ENCODE measurements at regions not wholly inside any gene's neighbourhood (a gene's known extent, or its start where the extent isn't known, plus 50 kb on each side); places are given as distances from the start of the nearest gene placed in this dataset.

DNA sequence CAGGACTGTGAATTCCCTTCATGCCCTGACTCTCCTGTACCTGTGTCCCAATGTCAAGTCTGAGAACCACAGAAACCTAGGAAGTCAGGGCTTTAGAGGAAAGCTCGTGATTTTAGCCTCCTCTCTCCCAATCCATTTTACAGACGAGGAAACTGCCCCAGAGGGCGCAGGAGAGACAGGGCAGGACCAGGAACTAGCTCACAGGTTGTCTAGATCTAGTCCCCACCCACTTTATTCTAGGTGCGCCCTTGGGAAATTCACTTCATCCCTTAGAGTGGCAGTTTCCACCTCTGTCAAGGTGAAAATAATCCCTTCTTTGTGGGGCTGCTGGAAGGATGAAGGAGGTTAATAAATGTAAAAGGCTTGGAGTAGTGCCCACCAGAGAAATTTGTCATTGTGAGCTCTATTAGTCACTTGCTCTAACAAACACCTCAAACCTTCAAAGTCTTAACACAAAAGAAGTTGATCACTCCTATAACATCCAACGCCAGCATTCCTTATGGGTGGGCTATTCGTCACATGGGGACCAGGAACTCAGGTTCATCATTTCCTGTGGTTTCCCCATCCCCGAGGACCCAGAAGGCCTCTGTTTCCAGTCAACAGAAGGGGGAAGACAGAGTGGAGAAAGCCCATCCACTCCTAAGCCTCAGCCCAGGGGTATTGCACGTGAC, 282.3 kb downstream of the XXYLT1 start:
- Mint-ChIP-seq H3K36me3 (ENCODE audit: low read depth) (no peaks in the 10 kb centered on the region), H3K4me1 (ENCODE audit: low read depth) (no peaks in the 10 kb centered on the region), H3K9me3 (no peaks in the 10 kb centered on the region), H3K27me3 (ENCODE audit: low read depth) (peaks cover 11% of the 10 kb centered on the region), H3K27ac (no peak overlapping the region), H3K4me3 (no peak overlapping the region)
- no peak for DNase-seq
- CTCF ChIA-PET = no interaction called here
- intact Hi-C loops (cut with micrococcal nuclease) = no loop called here

DNA sequence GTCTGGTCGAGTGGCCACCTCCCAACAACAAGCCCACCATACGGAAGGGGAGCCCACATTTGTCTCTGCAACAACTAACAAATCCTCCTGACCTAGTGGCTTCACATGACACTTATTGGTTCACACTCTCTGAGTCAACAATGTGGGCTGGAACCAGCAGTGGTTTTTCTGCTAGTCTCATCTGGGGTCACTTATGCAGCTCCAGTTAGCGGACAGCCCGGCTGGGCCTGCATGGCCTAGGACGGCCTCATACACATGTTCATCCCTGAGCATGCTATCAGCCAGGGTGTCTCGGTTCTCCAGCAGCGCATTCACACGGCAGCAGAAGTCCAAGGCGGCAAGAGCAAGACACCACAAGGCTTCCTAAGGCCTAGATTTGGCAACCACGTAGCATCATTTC, 281.7 kb downstream of the XXYLT1 start:
- no peak for DNase-seq
- H3K9me3 Mint-ChIP-seq = no peaks in the 10 kb centered on the region
- no peaks in the 10 kb centered on the region for H3K4me1 Mint-ChIP-seq (ENCODE audit: low read depth)
- H3K36me3 Mint-ChIP-seq (ENCODE audit: low read depth) = no peaks in the 10 kb centered on the region
- H3K4me3 Mint-ChIP-seq = no peak overlapping the region
- no peak overlapping the region for H3K27ac Mint-ChIP-seq
- H3K27me3 Mint-ChIP-seq (ENCODE audit: low read depth) = peaks cover 10% of the 10 kb centered on the region
- intact Hi-C loops (cut with micrococcal nuclease) = no loop called here
- CTCF ChIA-PET = no interaction called here

DNA sequence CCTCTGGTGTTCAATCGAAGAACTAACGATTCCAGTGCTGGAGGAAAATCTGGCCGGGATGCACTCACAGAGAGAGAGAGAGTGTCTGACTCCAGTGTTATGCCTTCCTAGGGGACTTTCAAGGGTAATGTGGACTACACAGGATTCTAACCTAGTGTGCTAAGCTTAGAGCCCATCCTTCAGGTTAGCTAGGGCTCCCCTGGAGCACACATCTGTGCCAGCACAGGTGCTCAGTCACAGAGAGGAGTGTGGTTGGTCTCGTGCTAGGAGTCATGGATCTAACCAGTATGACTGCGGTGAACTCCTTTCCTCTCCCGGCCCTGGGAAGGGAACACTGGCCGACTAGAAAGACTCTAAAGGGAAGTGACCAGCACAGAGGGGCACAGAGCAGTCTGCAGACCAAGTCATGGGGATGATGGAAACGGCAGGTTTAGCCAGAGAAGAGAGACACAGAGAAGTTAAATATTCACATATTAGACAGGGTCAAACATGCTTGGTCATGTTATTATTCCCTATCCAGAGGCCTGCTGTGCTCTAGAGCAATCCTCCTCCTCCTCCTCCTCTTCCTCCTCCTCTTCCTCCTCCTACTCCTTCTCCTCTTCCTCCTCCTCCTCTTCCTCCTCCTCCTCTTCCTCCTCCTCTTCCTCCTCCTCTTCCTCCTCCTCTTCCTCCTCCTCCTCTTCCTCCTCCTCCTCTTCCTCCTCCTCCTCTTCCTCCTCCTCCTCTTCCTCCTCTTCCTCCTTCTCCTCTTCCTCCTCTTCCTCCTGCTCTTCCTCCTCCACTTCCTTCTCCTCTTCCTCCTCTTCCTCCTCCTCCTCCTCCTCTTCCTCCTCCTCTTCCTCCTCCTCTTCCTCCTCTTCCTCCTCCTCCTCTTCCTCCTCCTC, 280.3 kb downstream of the XXYLT1 start:
- no peak for DNase-seq
- Mint-ChIP-seq H3K4me3 (no peak overlapping the region), H3K27me3 (ENCODE audit: low read depth) (peaks cover under 1% of the 10 kb centered on the region), H3K9me3 (no peaks in the 10 kb centered on the region), H3K36me3 (ENCODE audit: low read depth) (no peaks in the 10 kb centered on the region), H3K27ac (no peak overlapping the region), H3K4me1 (ENCODE audit: low read depth) (no peaks in the 10 kb centered on the region)
- CTCF ChIA-PET = no interaction called here
- intact Hi-C loops (cut with micrococcal nuclease) = no loop called here

DNA sequence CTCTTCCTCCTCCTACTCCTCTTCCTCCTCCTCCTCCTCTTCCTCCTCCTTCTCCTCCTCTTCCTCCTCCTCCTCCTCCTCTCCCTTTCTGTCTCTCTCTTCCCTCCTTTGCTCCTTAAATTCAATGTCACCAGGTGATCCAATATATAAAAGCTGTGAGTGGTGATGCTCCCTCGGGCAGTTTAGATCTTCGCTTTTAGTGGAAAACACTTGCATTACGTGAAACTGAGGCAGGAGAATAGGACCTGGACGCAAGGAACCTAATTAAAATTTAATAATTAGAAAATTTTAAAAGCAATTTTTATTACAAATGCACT, 279.7 kb downstream of the XXYLT1 start:
- CTCF ChIA-PET = no interaction called here
- DNase-seq = no peak
- Mint-ChIP-seq H3K4me1 (ENCODE audit: low read depth) (no peaks in the 10 kb centered on the region), H3K36me3 (ENCODE audit: low read depth) (no peaks in the 10 kb centered on the region), H3K9me3 (no peaks in the 10 kb centered on the region), H3K4me3 (no peak overlapping the region), H3K27ac (no peak overlapping the region), H3K27me3 (ENCODE audit: low read depth) (no peaks in the 10 kb centered on the region)
- intact Hi-C loops (cut with micrococcal nuclease) = no loop called here

DNA sequence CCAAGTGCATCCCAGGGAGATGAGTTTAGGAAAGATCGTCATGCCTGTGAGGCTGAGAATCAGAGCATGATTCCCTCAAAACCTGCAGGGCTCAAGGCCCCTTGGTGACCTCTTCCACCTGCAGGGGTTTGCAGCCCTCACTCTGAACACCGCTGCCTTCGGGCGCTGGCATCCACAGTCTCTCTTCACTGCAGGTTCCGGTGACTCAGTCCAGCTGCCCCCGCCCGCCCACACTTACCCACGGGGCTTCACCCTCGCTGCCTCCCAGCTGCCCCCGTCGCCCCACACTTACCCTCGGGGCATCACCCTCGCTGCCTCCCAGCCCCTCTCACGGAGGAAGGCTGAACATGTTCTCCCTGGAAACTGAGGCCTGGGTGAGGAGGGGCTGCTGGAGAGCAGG, 277.1 kb downstream of the XXYLT1 start:
- intact Hi-C loops (cut with micrococcal nuclease) = no loop called here
- no peaks in the 10 kb centered on the region for H3K36me3 Mint-ChIP-seq (ENCODE audit: low read depth)
- CTCF ChIA-PET = no interaction called here
- no peaks in the 10 kb centered on the region for H3K9me3 Mint-ChIP-seq
- no peak overlapping the region for H3K4me3 Mint-ChIP-seq
- H3K4me1 Mint-ChIP-seq (ENCODE audit: low read depth) = no peaks in the 10 kb centered on the region
- no peak overlapping the region for H3K27ac Mint-ChIP-seq
- no peak for DNase-seq
- H3K27me3 Mint-ChIP-seq (ENCODE audit: low read depth) = no peaks in the 10 kb centered on the region

DNA sequence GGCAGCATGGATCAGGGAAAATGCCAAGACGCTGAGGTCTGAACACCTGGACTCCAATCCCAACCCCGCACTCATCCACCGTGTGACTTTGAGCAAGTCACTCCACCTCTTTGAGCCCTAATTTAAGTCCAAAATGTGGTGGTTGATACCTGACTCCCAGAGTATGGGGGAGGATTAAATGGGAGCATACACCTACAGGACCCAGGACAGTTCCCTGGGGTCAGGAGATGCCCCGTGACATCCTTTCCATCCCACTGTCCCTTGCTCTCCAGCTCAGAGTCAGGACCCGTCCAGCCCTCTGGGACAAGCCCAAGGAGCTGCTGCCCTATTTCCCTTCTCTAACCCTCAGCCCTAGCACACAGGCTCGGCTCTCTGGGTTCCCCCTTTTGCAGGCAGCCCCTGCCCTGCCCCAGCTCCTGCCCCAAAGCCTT, 276.4 kb downstream of the XXYLT1 start:
- Mint-ChIP-seq H3K36me3 (ENCODE audit: low read depth) (no peaks in the 10 kb centered on the region), H3K4me1 (ENCODE audit: low read depth) (no peaks in the 10 kb centered on the region), H3K27me3 (ENCODE audit: low read depth) (no peaks in the 10 kb centered on the region), H3K27ac (no peak overlapping the region), H3K4me3 (no peak overlapping the region), H3K9me3 (no peaks in the 10 kb centered on the region)
- no peak for DNase-seq
- intact Hi-C loops (cut with micrococcal nuclease) = no loop called here
- CTCF ChIA-PET = no interaction called here

DNA sequence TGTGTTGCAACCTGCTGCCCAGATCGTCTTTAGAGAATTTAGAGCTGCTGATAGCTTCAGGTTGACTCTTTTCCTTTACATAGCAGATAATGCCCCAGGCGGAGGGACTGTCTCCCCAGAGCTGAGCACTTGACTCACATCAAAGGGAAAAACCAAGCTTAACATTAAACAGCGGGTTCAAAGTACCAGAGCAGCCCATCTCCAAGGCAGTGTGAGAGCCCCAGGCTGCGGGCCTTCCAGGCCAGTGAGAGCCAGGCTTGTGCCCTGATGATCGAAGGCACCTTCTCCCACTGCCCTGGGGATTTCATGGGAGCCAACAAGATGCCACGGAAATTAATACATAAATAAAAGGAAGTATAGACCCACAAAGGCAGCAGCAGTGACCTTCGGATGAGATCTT, 275.6 kb downstream of the XXYLT1 start:
- CTCF ChIA-PET = no interaction called here
- intact Hi-C loops (cut with micrococcal nuclease) = no loop called here
- Mint-ChIP-seq H3K4me3 (no peak overlapping the region), H3K4me1 (ENCODE audit: low read depth) (no peaks in the 10 kb centered on the region), H3K36me3 (ENCODE audit: low read depth) (no peaks in the 10 kb centered on the region), H3K27ac (no peak overlapping the region), H3K27me3 (ENCODE audit: low read depth) (no peaks in the 10 kb centered on the region), H3K9me3 (no peaks in the 10 kb centered on the region)
- no peak for DNase-seq

DNA sequence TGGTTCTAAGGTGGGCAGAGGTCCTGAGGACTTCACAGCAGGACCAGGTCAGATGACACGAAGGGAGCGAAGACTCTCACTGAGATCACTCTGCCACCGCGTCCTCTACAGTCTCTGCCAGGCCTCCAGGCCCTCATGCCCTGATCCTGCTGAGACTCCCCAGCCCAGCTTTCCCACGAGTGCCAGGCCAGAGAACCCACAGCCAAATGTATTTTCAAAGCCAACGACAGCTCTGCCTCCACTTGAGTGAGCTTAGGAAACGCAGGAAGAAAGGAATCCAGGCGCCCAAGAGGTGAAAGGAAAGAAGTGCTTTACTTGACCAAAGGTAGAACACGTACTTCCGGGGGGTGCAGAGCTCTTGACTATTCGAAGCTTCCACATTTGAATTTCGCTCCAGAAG, 275.0 kb downstream of the XXYLT1 start:
- no peaks in the 10 kb centered on the region for H3K36me3 Mint-ChIP-seq (ENCODE audit: low read depth)
- H3K27ac Mint-ChIP-seq = no peak overlapping the region
- CTCF ChIA-PET = no interaction called here
- no peak overlapping the region for H3K4me3 Mint-ChIP-seq
- H3K9me3 Mint-ChIP-seq = no peaks in the 10 kb centered on the region
- intact Hi-C loops (cut with micrococcal nuclease) = no loop called here
- H3K27me3 Mint-ChIP-seq (ENCODE audit: low read depth) = no peaks in the 10 kb centered on the region
- no peak for DNase-seq
- no peaks in the 10 kb centered on the region for H3K4me1 Mint-ChIP-seq (ENCODE audit: low read depth)

DNA sequence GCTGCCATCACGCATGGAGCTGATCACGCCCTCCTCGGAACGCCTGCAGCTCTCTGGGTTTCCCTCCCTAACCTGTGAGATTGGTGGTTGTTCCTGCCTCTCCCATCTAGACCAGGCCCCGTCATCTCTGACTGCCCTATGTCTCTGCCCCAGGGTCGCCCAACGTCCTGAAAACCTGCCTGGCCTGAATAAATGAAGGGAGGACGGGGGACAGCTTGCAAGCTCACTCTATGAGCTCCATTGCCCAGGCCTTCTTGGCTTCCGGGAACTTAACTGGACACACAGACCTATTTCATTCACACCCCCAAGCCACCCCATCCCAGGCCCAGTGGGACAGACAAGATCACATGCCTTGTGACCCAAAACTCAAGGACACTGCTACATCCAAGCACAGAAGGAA, 274.2 kb downstream of the XXYLT1 start:
- CTCF ChIA-PET = interaction anchor here (0.8 kb wide), 1 partner anchor 264 kb away, joined by 3 read pairs; no protein-coding TSS in a partner anchor
- H3K9me3 Mint-ChIP-seq = no peaks in the 10 kb centered on the region
- intact Hi-C loops (cut with micrococcal nuclease) = no loop called here
- no peak for DNase-seq
- H3K27ac Mint-ChIP-seq = no peak overlapping the region
- no peaks in the 10 kb centered on the region for H3K27me3 Mint-ChIP-seq (ENCODE audit: low read depth)
- no peak overlapping the region for H3K4me3 Mint-ChIP-seq
- no peaks in the 10 kb centered on the region for H3K36me3 Mint-ChIP-seq (ENCODE audit: low read depth)
- H3K4me1 Mint-ChIP-seq (ENCODE audit: low read depth) = no peaks in the 10 kb centered on the region

DNA sequence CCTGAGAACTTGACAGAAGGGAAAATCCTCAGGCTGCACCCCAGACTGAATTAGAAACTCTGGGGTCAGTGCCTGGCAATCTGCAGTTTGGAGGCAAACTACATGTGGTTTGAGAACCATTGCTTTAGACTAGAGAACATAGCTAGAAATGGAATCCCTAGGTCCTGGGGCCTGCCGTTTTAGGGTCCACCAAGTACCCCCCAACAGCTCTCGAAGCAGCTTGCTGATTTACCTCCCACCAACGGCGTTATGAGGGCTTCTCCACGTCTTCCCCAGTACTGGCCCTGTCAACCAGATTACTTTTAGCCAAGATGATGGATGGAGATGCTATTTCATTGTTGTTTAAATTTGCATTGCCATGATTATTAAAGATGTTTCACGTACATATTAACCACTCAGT, 272.5 kb downstream of the XXYLT1 start:
- H3K27ac Mint-ChIP-seq = no peak overlapping the region
- CTCF ChIA-PET = no interaction called here

DNA sequence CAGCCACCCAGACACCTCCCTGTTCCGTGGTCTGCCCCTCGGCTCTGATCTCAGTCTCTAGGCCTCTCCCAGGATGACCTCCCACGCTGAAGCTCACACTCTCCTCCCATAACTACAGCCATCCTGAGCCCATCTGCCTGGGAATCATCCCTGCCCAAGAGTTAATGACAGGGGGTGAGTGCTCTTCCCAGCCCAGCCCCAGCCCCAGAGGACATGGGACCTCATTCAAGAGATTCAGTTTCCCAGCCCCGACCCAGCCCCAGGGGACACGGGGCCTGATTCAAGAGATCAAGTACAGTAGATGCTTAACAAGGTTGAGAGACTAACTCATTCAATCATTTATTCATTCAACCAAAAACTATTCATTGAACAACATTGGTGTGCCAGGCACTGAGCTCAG, 272.0 kb downstream of the XXYLT1 start:
- Mint-ChIP-seq H3K27ac (no peak overlapping the region), H3K36me3 (ENCODE audit: low read depth) (no peaks in the 10 kb centered on the region), H3K4me1 (ENCODE audit: low read depth) (no peaks in the 10 kb centered on the region), H3K4me3 (no peak overlapping the region), H3K9me3 (no peaks in the 10 kb centered on the region), H3K27me3 (ENCODE audit: low read depth) (no peaks in the 10 kb centered on the region)
- CTCF ChIA-PET = no interaction called here
- intact Hi-C loops (cut with micrococcal nuclease) = no loop called here
- DNase-seq = no peak

More for the DNA sequence above, 272.5 kb downstream of the XXYLT1 start:
- Mint-ChIP-seq H3K4me3 (no peak overlapping the region), H3K36me3 (ENCODE audit: low read depth) (no peaks in the 10 kb centered on the region), H3K27me3 (ENCODE audit: low read depth) (no peaks in the 10 kb centered on the region), H3K4me1 (ENCODE audit: low read depth) (no peaks in the 10 kb centered on the region), H3K9me3 (no peaks in the 10 kb centered on the region)
- no peak for DNase-seq
- intact Hi-C loops (cut with micrococcal nuclease) = no loop called here

DNA sequence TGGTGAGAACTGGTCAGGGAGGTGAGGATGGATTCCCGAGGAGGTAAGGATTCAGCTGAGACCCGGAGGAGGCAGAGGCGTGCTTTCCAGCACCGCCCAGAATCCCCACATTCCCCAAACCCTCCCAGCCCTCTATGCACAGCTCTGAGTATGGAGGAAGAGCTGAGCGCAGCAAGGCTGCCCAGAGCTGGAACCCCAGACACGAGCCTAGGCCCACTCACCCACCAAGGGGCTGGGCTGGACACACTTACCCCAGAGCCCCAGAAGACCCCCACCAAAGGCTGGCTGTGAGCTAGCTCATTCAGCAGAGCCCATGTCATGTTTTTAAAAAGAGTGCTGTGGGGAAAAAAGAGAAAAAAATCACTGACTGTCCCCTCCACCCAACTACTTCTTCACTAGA, 271.5 kb downstream of the XXYLT1 start:
- Mint-ChIP-seq H3K27ac (no peak overlapping the region), H3K4me3 (no peak overlapping the region), H3K9me3 (no peaks in the 10 kb centered on the region), H3K27me3 (ENCODE audit: low read depth) (no peaks in the 10 kb centered on the region), H3K36me3 (ENCODE audit: low read depth) (no peaks in the 10 kb centered on the region), H3K4me1 (ENCODE audit: low read depth) (no peaks in the 10 kb centered on the region)
- intact Hi-C loops (cut with micrococcal nuclease) = no loop called here
- no peak for DNase-seq
- CTCF ChIA-PET = no interaction called here

DNA sequence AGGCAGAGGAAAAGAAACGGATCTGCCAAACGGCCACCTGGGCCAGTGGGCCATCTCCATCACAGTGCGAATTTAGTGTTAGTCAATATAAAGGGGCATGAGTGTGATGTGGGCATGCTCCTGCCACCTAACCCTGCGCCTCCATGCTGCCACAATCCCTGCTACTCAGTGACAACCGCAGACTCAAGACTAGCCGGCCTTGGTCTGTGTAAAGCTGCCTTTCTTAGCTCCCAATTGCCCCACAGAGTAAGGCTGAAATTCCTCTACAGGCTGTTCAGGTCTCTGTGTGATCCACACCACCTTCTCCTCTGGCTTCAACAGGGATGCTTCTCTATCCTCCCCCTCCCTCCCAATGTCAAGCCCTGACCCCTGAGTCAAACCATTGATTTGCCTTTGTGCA, 269.7 kb downstream of the XXYLT1 start:
- Mint-ChIP-seq H3K36me3 (ENCODE audit: low read depth) (no peaks in the 10 kb centered on the region), H3K9me3 (no peaks in the 10 kb centered on the region), H3K27ac (no peak overlapping the region), H3K27me3 (ENCODE audit: low read depth) (no peaks in the 10 kb centered on the region), H3K4me1 (ENCODE audit: low read depth) (no peaks in the 10 kb centered on the region), H3K4me3 (no peak overlapping the region)
- intact Hi-C loops (cut with micrococcal nuclease) = loop anchor here (10.0 kb wide), 1 partner anchor 254 kb away; no protein-coding TSS in a partner anchor
- CTCF ChIA-PET = no interaction called here
- no peak for DNase-seq
